ENCODE measurements at regions not wholly inside any gene's neighbourhood (a gene's known extent, or its start where the extent isn't known, plus 50 kb on each side); places are given as distances from the start of the nearest gene placed in this dataset.
A peak's percentile ranks its signal among the peaks of the same experiment; 100 is the strongest.

- ATAC-seq (ENCODE audit: low read depth): peak; percentile 98
- Histone ChIP-seq H3K36me3 (ENCODE audit: low read depth) (no peaks in the 10 kb centered on the region), H3K9me3 (ENCODE audit: severe bottlenecking) (no peaks in the 10 kb centered on the region), H3K27me3 (ENCODE audit: insufficient read depth, poor library complexity, severe bottlenecking) (no peaks in the 10 kb centered on the region), H3K4me1 (ENCODE audit: insufficient read depth, poor library complexity, severe bottlenecking) (peaks cover 8% of the 10 kb centered on the region), H3K27ac (ENCODE audit: poor library complexity, severe bottlenecking) (peak overlapping the region; percentile 90), H3K4me3 (ENCODE audit: severe bottlenecking) (no peak overlapping the region)
- TF ChIP-seq CTCF (IDR thresholded peaks at IDR 0.05; ENCODE audit: poor library complexity, severe bottlenecking): no peak
- peak; percentile 79 for DNase-seq (ENCODE audit: low spot score)
Measured at GRCh38 chrX:8868070-8868773, 67.0 kb upstream of the FAM9A start.

GRCh38 chrX:8867406-8867805 lies 66.2 kb upstream of the FAM9A start:
- H3K4me3 ChIP-seq (ENCODE audit: severe bottlenecking): no peak overlapping the region
- ATAC-seq (ENCODE audit: low read depth) (no peak), DNase-seq (ENCODE audit: low spot score) (no peak)
- peak overlapping the region; percentile 90 for H3K27ac ChIP-seq (ENCODE audit: poor library complexity, severe bottlenecking)
- H3K27me3 ChIP-seq (ENCODE audit: insufficient read depth, poor library complexity, severe bottlenecking): no peaks in the 10 kb centered on the region
- H3K9me3 ChIP-seq (ENCODE audit: severe bottlenecking): no peaks in the 10 kb centered on the region
- no peak for TF ChIP-seq CTCF (IDR thresholded peaks at IDR 0.05; ENCODE audit: poor library complexity, severe bottlenecking)
- H3K4me1 ChIP-seq (ENCODE audit: insufficient read depth, poor library complexity, severe bottlenecking): peaks cover 8% of the 10 kb centered on the region
- H3K36me3 ChIP-seq (ENCODE audit: low read depth): no peaks in the 10 kb centered on the region

GRCh38 chrX:8864161-8864560 lies 63.0 kb upstream of the FAM9A start:
- TF ChIP-seq CTCF (IDR thresholded peaks at IDR 0.05; ENCODE audit: poor library complexity, severe bottlenecking): no peak
- Histone ChIP-seq H3K4me3 (ENCODE audit: severe bottlenecking) (no peak overlapping the region), H3K27ac (ENCODE audit: poor library complexity, severe bottlenecking) (no peak overlapping the region), H3K4me1 (ENCODE audit: insufficient read depth, poor library complexity, severe bottlenecking) (peaks cover 8% of the 10 kb centered on the region), H3K27me3 (ENCODE audit: insufficient read depth, poor library complexity, severe bottlenecking) (no peaks in the 10 kb centered on the region), H3K9me3 (ENCODE audit: severe bottlenecking) (no peaks in the 10 kb centered on the region), H3K36me3 (ENCODE audit: low read depth) (no peaks in the 10 kb centered on the region)
- ATAC-seq (ENCODE audit: low read depth): no peak
- DNase-seq (ENCODE audit: low spot score): no peak

DNA sequence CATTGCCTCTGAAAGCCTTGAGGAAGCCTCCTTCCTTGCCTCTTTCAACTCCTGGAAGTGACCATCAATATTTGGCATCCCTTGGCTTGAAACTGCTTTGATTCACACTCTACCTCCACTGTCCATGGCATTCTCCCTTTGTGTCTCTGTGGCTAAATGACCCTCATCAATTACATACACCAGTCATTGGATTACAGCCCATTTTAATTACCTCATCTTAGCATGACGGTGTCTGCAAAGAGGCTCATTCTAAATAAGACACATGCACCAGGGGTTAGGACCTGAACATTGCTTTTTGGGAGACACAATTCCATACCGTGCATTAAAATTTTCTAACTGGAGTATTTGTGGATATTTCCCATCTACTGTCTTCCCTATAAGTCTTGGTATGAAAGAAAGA lies 60.7 kb upstream of the FAM9A start:
- Histone ChIP-seq H3K4me3 (ENCODE audit: severe bottlenecking) (no peak overlapping the region), H3K4me1 (ENCODE audit: insufficient read depth, poor library complexity, severe bottlenecking) (no peaks in the 10 kb centered on the region), H3K9me3 (ENCODE audit: severe bottlenecking) (no peaks in the 10 kb centered on the region), H3K36me3 (ENCODE audit: low read depth) (no peaks in the 10 kb centered on the region), H3K27ac (ENCODE audit: poor library complexity, severe bottlenecking) (no peak overlapping the region), H3K27me3 (ENCODE audit: insufficient read depth, poor library complexity, severe bottlenecking) (no peaks in the 10 kb centered on the region)
- no peak for TF ChIP-seq CTCF (IDR thresholded peaks at IDR 0.05; ENCODE audit: poor library complexity, severe bottlenecking)
- ATAC-seq (ENCODE audit: low read depth) (no peak), DNase-seq (ENCODE audit: low spot score) (no peak)

- H3K27ac ChIP-seq (ENCODE audit: poor library complexity, severe bottlenecking): no peak overlapping the region
- H3K9me3 ChIP-seq (ENCODE audit: severe bottlenecking): no peaks in the 10 kb centered on the region
Measured at GRCh38 chrX:8851231-8851886, 50.2 kb upstream of the FAM9A start.

More at GRCh38 chrX:8851231-8851886, 50.2 kb upstream of the FAM9A start:
- TF ChIP-seq CTCF (IDR thresholded peaks at IDR 0.05; ENCODE audit: poor library complexity, severe bottlenecking): no peak
- Histone ChIP-seq H3K4me3 (ENCODE audit: severe bottlenecking) (no peak overlapping the region), H3K27me3 (ENCODE audit: insufficient read depth, poor library complexity, severe bottlenecking) (no peaks in the 10 kb centered on the region), H3K36me3 (ENCODE audit: low read depth) (no peaks in the 10 kb centered on the region), H3K4me1 (ENCODE audit: insufficient read depth, poor library complexity, severe bottlenecking) (peaks cover 23% of the 10 kb centered on the region)
- DNase-seq (ENCODE audit: low spot score): no peak
- ATAC-seq (ENCODE audit: low read depth): 0 out of 3 replicates have a peak, but pooled peaks have one; percentile 35

Measured in RWPE2 (cell line).